Panc1 (cell line): ENCODE measurements at regions not wholly inside any gene's neighbourhood (a gene's known extent, or its start where the extent isn't known, plus 50 kb on each side); places are given as distances from the start of the nearest gene placed in this dataset.

Experiments used
- CTCF ChIP-seq: fragments of 450-650 bp; IDR thresholded peaks from 2 replicates; pipeline ENCODE4 v1.5.1; 2017; ENCODE audit warnings: mild to moderate bottlenecking
- POLR2AphosphoS5 ChIP-seq: IDR thresholded peaks from 2 replicates; pipeline ENCODE4 v1.6.1; 2012; ENCODE audit warnings: mild to moderate bottlenecking, low read depth, low read length, moderate library complexity
- REST ChIP-seq, 2 experiments: IDR thresholded peaks; 2 replicates each; pipeline ENCODE4 v1.6.1; 2011 to 2012; ENCODE audit warnings: low read depth in 2 of 2, control low read depth in 1 of 2, low read length in 1 of 2, mild to moderate bottlenecking in 1 of 2, moderate library complexity in 1 of 2; ENCODE audit not compliant: insufficient read depth in 1 of 2

GRCh38 chr14:66231820-66232219, 254.4 kb upstream of the CCDC196 start:
- TF ChIP-seq CTCF = no peak
- no peak for TF ChIP-seq POLR2AphosphoS5
- TF ChIP-seq REST (IDR thresholded peaks at IDR 0.05; ENCODE audit: insufficient read depth in 1 of 2, low read depth in 2 of 2, low read length in 1 of 2) = no peak
